Keratinocyte (primary cell): ENCODE measurements at regions not wholly inside any gene's neighbourhood (a gene's known extent, or its start where the extent isn't known, plus 50 kb on each side); places are given as distances from the start of the nearest gene placed in this dataset.

ENCODE experiments used
- DNase-seq: peaks from one replicate; pipeline ENCODE4 v3.0.0-alpha.2; 2011; ENCODE audit warnings: low read depth, missing footprints, low spot score
- FAIRE-seq: peaks from 2 replicates; lab custom pipeline; 2011; peaks lifted over from hg19 to GRCh38; lab: Jason Lieb, UNC
- H2AFZ ChIP-seq: 2 replicates; pipeline ENCODE4 v1.6.0; 2012; ENCODE audit warnings: low read length, control low read depth, inconsistent platforms; ENCODE audit not compliant: control insufficient read depth
- H3K27ac ChIP-seq: 2 replicates; pipeline ENCODE4 v1.5.1; 2011; ENCODE audit warnings: low read length; ENCODE audit not compliant: control insufficient read depth, insufficient read depth
- H3K27me3 ChIP-seq: 3 replicates; pipeline ENCODE4 v1.6.0; 2011; ENCODE audit warnings: low read length; ENCODE audit not compliant: control insufficient read depth, insufficient read depth; ENCODE audit errors: extremely low read depth
- H3K36me3 ChIP-seq, 2 experiments: 2 replicates in 1 of 2; 3 replicates in 1 of 2; pipeline ENCODE4 v1.5.1; 2011; ENCODE audit warnings: low read length in 2 of 2, mild to moderate bottlenecking in 1 of 2; ENCODE audit not compliant: control insufficient read depth in 2 of 2, insufficient read depth in 2 of 2; ENCODE audit errors: extremely low read depth in 1 of 2
- H3K4me1 ChIP-seq: 3 replicates; pipeline ENCODE4 v1.5.1; 2011; ENCODE audit warnings: low read length; ENCODE audit not compliant: control insufficient read depth, insufficient read depth; ENCODE audit errors: extremely low read depth
- H3K4me2 ChIP-seq: 3 replicates; pipeline ENCODE4 v1.6.0; 2011; ENCODE audit warnings: low read depth, low read length; ENCODE audit not compliant: control insufficient read depth, insufficient read depth; ENCODE audit errors: extremely low read depth
- H3K4me3 ChIP-seq, 3 experiments: fragments of 200-600 bp in 1 of 3; sonication (generic) in 1 of 3; 2 replicates in 2 of 3; 3 replicates in 1 of 3; pipeline ENCODE4 v1.5.1; 2011 to 2016; ENCODE audit warnings: low read length in 3 of 3, mild to moderate bottlenecking in 3 of 3, control low read depth in 2 of 3, inconsistent platforms in 1 of 3, low read depth in 1 of 3, mixed read lengths in 1 of 3, mixed run types in 1 of 3, moderate library complexity in 1 of 3; ENCODE audit not compliant: control insufficient read depth in 2 of 3, insufficient read depth in 2 of 3; ENCODE audit errors: extremely low read depth in 1 of 3
- H3K79me2 ChIP-seq: 2 replicates; pipeline ENCODE4 v1.6.0; 2012; ENCODE audit warnings: low read length; ENCODE audit not compliant: control insufficient read depth, insufficient read depth
- H3K9ac ChIP-seq: 3 replicates; pipeline ENCODE4 v1.6.0; 2011; ENCODE audit warnings: low read length; ENCODE audit not compliant: control insufficient read depth, insufficient read depth; ENCODE audit errors: extremely low read depth
- H3K9me1 ChIP-seq: 3 replicates; pipeline ENCODE4 v1.6.0; 2011; ENCODE audit warnings: low read length; ENCODE audit not compliant: control insufficient read depth, insufficient read depth; ENCODE audit errors: extremely low read depth
- H3K9me3 ChIP-seq: 2 replicates; pipeline ENCODE4 v1.5.1; 2012; ENCODE audit warnings: low read depth, low read length; ENCODE audit not compliant: control insufficient read depth
- H4K20me1 ChIP-seq: 3 replicates; pipeline ENCODE4 v1.6.0; 2011; ENCODE audit warnings: low read length; ENCODE audit not compliant: control insufficient read depth, insufficient read depth; ENCODE audit errors: extremely low read depth
- CTCF ChIP-seq, 3 experiments: IDR thresholded peaks in 1 of 3; conservative IDR thresholded peaks in 1 of 3; optimal IDR thresholded peaks in 1 of 3; 2 replicates in 2 of 3; 3 replicates in 1 of 3; pipeline versions ENCODE3 to v1.5.1; 2011; ENCODE audit warnings: low read length in 3 of 3, mild to moderate bottlenecking in 3 of 3, moderate library complexity in 2 of 3, control low read depth in 1 of 3, inconsistent platforms in 1 of 3; ENCODE audit not compliant: insufficient read depth in 2 of 3; ENCODE audit errors: extremely low read depth in 1 of 3
- EZH2 ChIP-seq: IDR thresholded peaks from one replicate; pipeline ENCODE4 v1.6.1; 2012; ENCODE audit warnings: inconsistent platforms, mild to moderate bottlenecking, low read length, moderate library complexity
- dilution Hi-C: fragments of 300-500 bp; cut with MboI; formaldehyde crosslinking; loops from one replicate; pipeline ENCODE4 v1.7.0; 2020; ENCODE audit warnings: low sequenced_read_pairs; ENCODE audit not compliant: extremely low pct_ligation_motif_present

- H3K4me2 ChIP-seq: no peak overlapping the region
Measured at GRCh38 chr10:2124135-2124534, 386.8 kb upstream of the ADARB2 start.

GRCh38 chr10:2122431-2123124 lies 385.3 kb upstream of the ADARB2 start:
- no peaks in the 10 kb centered on the region for H3K79me2 ChIP-seq
- no peaks in the 10 kb centered on the region for H3K27me3 ChIP-seq
- FAIRE-seq (no peak), DNase-seq (no peak)
- H3K4me2 ChIP-seq: no peak overlapping the region
- no peak overlapping the region for H3K4me3 ChIP-seq
- no peak for TF ChIP-seq EZH2
- TF ChIP-seq CTCF (optimal IDR thresholded peaks at IDR 0.05 in 1 of 3, IDR thresholded peaks at IDR 0.05 in 1 of 3, conservative IDR thresholded peaks at IDR 0.05 in 1 of 3; ENCODE audit: extremely low read depth in 1 of 3, insufficient read depth in 2 of 3, low read length in 3 of 3): no peak
- no peaks in the 10 kb centered on the region for H3K9me1 ChIP-seq
- peaks cover 22% of the 10 kb centered on the region for H3K4me1 ChIP-seq
- no peaks in the 10 kb centered on the region for H4K20me1 ChIP-seq
- dilution Hi-C loops: no loop called here
- no peaks in the 10 kb centered on the region for H3K36me3 ChIP-seq
- H2AFZ ChIP-seq: peak overlapping the region; percentile 14
- no peaks in the 10 kb centered on the region for H3K9me3 ChIP-seq
- peak overlapping the region; percentile 40 for H3K9ac ChIP-seq
- peak overlapping the region; percentile 65 for H3K27ac ChIP-seq

More at GRCh38 chr10:2124135-2124534, 386.8 kb upstream of the ADARB2 start:
- Histone ChIP-seq H3K27ac (no peak overlapping the region), H3K79me2 (no peaks in the 10 kb centered on the region), H3K4me3 (no peak overlapping the region), H3K36me3 (no peaks in the 10 kb centered on the region), H3K9ac (no peak overlapping the region), H3K4me1 (peaks cover 7% of the 10 kb centered on the region), H3K27me3 (no peaks in the 10 kb centered on the region), H4K20me1 (no peaks in the 10 kb centered on the region), H3K9me3 (no peaks in the 10 kb centered on the region), H2AFZ (no peak overlapping the region), H3K9me1 (no peaks in the 10 kb centered on the region)
- no peak for FAIRE-seq
- DNase-seq: no peak
- TF ChIP-seq CTCF (optimal IDR thresholded peaks at IDR 0.05 in 1 of 3, IDR thresholded peaks at IDR 0.05 in 1 of 3, conservative IDR thresholded peaks at IDR 0.05 in 1 of 3; ENCODE audit: extremely low read depth in 1 of 3, insufficient read depth in 2 of 3, low read length in 3 of 3) (no peak), EZH2 (no peak)
- dilution Hi-C loops: no loop called here
